AG04450 (cell line): ENCODE measurements at regions not wholly inside any gene's neighbourhood (a gene's known extent, or its start where the extent isn't known, plus 50 kb on each side); places are given as distances from the start of the nearest gene placed in this dataset.

Source experiments
- CTCF ChIA-PET: fragments of 300-600, 350-600 bp; formaldehyde crosslinking; extraction: SDS; loops from one replicate; lab custom pipeline; 2022; ENCODE audit warnings: antibody characterized with exemption, inconsistent platforms; lab: Charles Lee
- POLR2A ChIA-PET: fragments of 350-600 bp; formaldehyde crosslinking; extraction: SDS; loops from one replicate; lab custom pipeline; 2021; ENCODE audit warnings: antibody characterized with exemption, inconsistent platforms; lab: Yijun Ruan, JAX
- DNase-seq: peaks from one replicate; pipeline ENCODE4 v3.0.0-alpha.2; 2011; ENCODE audit warnings: low read depth, low spot score
- H3K27ac ChIP-seq: one replicate; pipeline ENCODE4 v1.5.1; 2012; ENCODE audit warnings: low read depth, low read length, control low read depth
- H3K27me3 ChIP-seq: one replicate; pipeline ENCODE4 v1.6.0; 2012; ENCODE audit warnings: low read length; ENCODE audit not compliant: control insufficient read depth, insufficient read depth
- H3K4me3 ChIP-seq: 2 replicates; pipeline ENCODE4 v1.5.1; 2011; ENCODE audit warnings: mild to moderate bottlenecking, low read depth, low read length, control low read depth
- H3K9me3 ChIP-seq: 2 replicates; pipeline ENCODE4 v1.5.1; 2012; ENCODE audit warnings: low read length; ENCODE audit not compliant: control insufficient read depth, insufficient read depth
- CTCF ChIP-seq: IDR thresholded peaks from 2 replicates; pipeline ENCODE4 v1.5.1; 2011; ENCODE audit warnings: low read depth, low read length, control low read depth, inconsistent platforms

GRCh38 chr2:126990200-126990599, 91.5 kb downstream of the TEX51 start:
- Histone ChIP-seq H3K27me3 (peaks cover 18% of the 10 kb centered on the region), H3K4me3 (no peak overlapping the region), H3K9me3 (no peaks in the 10 kb centered on the region), H3K27ac (no peak overlapping the region)
- no peak for TF ChIP-seq CTCF
- ChIA-PET POLR2A (no interaction called here), CTCF (interaction anchor here (1.2 kb wide), 1 partner anchor 18 kb away, joined by 3 read pairs; no protein-coding TSS in a partner anchor)
- no peak for DNase-seq

DNA sequence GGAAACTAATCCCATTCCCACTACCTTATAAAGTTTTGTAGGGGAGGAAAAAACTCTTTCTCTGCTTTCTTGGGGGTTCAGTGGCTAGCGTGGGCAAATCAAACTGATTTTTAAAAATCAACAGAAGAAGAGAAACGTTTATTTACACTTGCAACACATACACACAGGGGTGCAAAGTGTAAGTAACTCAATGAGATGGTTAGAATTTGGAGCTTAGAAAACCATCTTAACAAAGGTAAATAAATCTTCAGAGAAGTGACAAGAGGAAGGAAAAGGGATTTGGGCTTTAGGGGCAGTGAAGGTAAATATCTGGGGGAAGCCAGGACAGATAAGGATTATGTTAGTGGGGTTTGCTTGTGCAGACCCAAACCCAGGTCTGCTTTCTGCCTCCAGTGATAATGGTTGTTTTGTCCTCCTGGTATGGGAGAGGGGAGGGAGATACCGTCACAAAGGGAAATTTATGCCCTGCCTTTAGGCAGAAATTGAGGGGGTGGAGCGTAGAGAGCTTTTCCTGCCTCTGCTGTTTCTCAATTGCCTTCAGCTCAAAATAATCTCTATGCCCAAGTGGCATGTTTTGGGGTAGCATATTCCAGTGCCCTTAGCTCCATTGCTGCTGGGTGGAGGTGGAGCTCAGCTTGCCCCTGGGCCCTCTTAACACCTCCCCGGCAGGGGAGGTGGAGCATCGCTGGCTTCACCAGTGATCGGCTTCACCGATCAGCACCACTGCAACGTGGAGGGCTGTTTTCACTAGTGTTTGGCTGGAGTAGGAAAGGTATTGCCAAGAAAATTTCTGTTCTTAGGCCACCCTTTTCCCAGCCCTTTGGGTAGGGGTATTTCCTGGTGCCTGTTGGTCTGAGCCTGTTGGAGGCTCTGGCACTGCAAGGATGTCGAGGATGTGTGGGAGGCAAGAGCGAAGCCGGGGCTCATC, 92.2 kb downstream of the TEX51 start:
- Histone ChIP-seq H3K27ac (no peak overlapping the region), H3K9me3 (no peaks in the 10 kb centered on the region), H3K4me3 (no peak overlapping the region), H3K27me3 (peaks cover 14% of the 10 kb centered on the region)
- DNase-seq, result no peak
- no peak for TF ChIP-seq CTCF
- ChIA-PET CTCF (interaction anchor here (1.2 kb wide), 1 partner anchor 19 kb away, joined by 3 read pairs; no protein-coding TSS in a partner anchor), POLR2A (no interaction called here)

DNA sequence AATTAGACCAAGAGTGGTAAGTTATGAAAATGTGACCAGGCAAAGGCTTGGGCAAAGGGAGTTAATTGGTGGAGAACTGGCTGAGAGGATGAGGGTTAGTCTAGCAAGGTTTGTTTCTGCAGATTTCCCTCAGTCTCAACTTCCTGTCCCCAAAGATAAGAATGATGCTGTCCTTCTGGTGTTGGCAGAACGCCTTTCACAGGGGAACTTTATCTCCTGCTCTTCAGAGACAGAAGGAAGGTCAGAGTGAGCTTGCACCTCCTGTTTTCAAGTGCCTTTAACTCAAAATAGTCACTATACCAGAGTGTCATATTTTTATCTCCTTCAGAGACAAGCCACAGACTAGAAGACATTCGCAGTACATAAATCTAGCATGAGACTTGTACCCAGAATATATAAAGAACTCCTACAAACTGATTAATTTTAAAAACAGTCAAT, 95.7 kb downstream of the TEX51 start:
- ChIA-PET POLR2A (no interaction called here), CTCF (interaction anchor here (1.0 kb wide), 1 partner anchor 22 kb away, joined by 16 read pairs; no protein-coding TSS in a partner anchor)

GRCh38 chr2:126995621-126996377, 97.1 kb downstream of the TEX51 start:
- ChIA-PET CTCF (no interaction called here), POLR2A (no interaction called here)
- DNase-seq, result no peak
- no peak for TF ChIP-seq CTCF
- no peaks in the 10 kb centered on the region for H3K9me3 ChIP-seq
- no peak overlapping the region for H3K4me3 ChIP-seq
- H3K27ac ChIP-seq, result no peak overlapping the region
- H3K27me3 ChIP-seq, result peaks cover 7% of the 10 kb centered on the region

More for the DNA sequence above, 95.7 kb downstream of the TEX51 start:
- Histone ChIP-seq H3K27me3 (peaks cover 13% of the 10 kb centered on the region), H3K27ac (no peak overlapping the region), H3K9me3 (no peaks in the 10 kb centered on the region), H3K4me3 (no peak overlapping the region)
- no peak for DNase-seq
- no peak for TF ChIP-seq CTCF
